ENCODE measurements at regions not wholly inside any gene's neighbourhood (a gene's known extent, or its start where the extent isn't known, plus 50 kb on each side); places are given as distances from the start of the nearest gene placed in this dataset.

DNA sequence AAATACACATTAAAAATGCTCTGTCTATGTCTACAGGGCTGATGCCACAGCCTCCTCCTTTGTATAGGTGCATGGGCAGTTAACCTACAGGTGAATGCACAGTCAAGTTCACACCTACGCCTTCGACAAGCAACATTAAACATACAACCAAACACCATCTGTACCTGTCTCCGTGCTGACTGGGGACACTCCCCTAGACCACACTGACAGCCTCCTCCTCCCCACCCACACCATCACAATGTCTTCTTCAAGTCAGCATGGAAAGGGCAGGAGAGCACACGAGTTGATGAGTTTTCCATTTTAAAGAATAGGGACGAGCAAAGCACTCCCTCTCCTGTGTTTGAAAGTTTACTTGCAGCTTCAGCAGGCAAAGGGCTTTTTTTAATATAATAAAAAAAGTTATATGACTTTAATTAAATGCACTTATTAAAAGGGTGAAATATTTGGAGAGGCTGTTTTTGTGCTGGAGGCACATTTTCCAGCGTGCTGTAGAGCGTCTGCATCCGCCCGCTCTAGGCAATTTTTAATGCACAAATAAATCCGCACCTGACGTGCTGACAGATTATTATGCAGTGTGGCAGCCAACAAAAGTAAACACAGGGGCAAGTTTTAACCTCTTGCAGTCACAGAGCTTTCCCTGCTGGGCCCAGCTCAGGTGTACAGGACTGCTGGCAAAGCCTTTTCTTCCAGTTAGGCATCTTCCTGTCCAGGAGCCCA, 367.9 kb downstream of the SOX9 start:
- DNase-seq (no peak), ATAC-seq (no peak)
- intact Hi-C loops (cut with micrococcal nuclease) = no loop called here

DNA sequence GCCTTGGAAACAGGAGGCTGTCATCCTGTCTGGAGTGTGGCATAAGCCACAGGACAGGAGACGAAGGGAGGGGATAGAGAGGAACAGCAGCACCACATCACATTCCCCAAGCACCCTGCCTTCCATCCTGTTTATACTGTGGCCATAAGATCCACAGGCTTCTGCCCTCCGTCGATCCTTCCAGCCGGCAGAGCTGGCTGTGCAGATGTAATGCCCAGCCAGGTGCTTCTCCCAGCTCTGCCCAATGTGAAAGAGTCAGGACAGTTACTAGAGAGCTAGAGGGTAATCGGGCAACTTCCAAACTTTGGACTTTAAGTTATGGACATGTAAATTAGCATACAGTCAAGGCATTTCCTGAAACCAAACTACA, 368.4 kb downstream of the SOX9 start:
- DNase-seq (no peak), ATAC-seq (no peak)
- intact Hi-C loops (cut with micrococcal nuclease) = no loop called here

DNA sequence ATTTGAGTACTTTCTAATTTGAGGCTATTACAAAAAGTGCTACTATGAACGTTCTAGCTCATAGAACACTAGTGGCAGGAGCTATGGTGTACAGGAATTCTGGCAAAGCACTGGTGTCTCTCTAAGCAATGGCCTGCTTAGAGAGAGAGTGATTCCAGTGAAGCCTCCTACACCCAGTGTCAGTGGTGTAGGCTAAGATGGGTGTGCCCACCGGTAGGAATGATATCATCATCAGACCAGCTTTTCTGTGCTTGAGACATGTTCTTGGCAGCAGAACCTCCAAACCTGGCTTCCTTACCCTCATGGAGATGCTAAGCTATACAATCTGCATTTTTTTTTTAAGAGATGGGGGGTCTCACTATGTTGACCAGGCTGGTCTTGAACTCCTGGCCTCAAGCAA, 370.3 kb downstream of the SOX9 start:
- intact Hi-C loops (cut with micrococcal nuclease) = no loop called here
- ATAC-seq (no peak), DNase-seq (no peak)

DNA sequence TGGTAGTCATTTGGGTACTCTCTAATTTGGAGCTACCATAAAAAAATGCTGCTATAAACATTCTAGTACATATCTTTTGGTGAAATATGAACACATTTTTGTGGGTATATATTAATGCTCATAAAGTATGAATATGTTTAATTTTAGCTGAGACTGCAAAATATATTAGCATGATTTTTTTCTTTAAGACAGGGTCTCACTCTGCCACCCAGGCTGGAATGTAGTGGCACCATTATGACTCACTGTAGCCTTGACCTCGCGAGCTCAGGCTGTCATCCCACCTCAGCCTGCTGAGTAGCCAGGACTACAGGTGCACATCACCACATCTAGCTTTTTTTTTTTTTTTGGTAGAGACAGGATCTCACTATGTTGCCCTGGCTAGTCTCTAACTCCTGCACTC, 371.7 kb downstream of the SOX9 start:
- intact Hi-C loops (cut with micrococcal nuclease) = no loop called here
- DNase-seq (no peak), ATAC-seq (no peak)

DNA sequence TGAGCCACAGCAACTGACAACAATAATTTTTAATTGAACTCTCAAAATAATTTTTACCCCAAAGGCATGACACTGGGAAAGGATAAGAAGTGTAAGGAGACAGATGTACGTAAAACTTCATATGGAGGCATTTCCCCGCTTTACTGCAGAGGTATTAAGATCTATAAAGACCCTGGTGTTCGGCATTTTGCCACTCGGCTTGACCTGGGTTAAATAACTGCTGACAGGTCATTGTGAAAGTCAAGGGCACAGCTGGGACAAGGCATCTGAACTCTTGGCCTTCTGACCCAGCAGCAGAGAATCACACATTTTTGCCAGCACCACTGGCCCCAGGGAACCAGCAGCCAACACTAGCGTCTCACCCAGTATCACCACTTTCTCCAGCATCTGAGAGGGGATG, 372.1 kb downstream of the SOX9 start:
- intact Hi-C loops (cut with micrococcal nuclease) = no loop called here
- DNase-seq (no peak), ATAC-seq (no peak)

DNA sequence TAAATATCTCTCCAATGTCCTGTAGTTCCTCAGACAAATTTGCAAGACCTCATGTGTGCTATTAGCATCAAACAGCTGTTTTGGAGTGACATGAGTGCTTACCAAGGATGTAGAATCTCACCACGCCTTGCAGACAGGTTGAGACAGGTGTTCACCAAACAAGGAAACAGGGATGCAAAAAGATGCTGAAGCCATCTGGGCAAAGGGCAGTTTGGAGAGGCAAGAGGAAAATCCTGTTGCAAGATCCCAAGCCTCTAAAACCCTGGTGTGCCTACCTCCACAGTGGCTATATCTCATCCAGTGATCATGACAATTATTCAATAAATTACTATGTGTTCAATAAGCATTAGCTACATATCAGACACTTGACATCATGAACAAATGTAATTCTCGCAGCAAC, 373.7 kb downstream of the SOX9 start:
- no peak for DNase-seq
- intact Hi-C loops (cut with micrococcal nuclease) = no loop called here
- ATAC-seq = no peak

DNA sequence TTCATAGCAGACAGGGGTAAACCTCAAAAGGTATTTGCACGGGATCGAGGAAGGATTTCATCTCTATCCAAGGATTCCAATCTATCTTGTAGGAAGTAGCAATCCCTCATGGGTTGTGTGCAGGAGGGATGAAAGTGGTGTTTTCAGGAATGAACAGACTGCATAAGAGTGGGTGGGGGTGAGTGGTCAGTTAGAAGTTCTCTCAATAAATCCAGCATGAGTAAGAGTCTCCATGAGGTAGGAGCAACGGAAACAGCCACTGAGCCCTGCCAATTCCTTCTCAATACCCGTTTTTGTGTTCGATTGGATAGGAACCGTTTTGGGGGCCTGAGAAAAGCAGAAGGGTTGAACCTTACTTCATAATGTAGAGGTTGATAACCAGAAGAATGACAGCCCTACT, 375.6 kb downstream of the SOX9 start:
- intact Hi-C loops (cut with micrococcal nuclease) = no loop called here
- ATAC-seq (no peak), DNase-seq (no peak)

DNA sequence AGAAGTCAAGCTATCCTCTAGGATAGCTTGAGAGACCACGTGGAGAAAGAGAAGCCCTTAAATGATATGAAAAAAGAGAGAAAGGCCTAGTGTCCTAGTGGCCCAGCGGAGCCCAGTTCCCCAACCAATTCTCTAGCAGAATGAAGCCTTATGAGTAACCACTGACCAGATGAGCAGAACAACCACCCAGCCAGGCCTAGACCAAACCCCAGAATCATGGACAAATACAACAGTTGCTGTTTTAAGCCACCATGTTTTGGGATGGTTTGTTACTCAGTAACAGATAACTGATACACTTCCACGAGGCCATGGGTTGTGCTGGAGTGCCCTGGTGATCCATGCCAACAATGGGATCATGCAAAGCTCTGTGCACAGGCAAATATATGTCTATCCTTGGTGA, 377.1 kb downstream of the SOX9 start:
- DNase-seq = no peak
- no peak for ATAC-seq
- intact Hi-C loops (cut with micrococcal nuclease) = no loop called here

DNA sequence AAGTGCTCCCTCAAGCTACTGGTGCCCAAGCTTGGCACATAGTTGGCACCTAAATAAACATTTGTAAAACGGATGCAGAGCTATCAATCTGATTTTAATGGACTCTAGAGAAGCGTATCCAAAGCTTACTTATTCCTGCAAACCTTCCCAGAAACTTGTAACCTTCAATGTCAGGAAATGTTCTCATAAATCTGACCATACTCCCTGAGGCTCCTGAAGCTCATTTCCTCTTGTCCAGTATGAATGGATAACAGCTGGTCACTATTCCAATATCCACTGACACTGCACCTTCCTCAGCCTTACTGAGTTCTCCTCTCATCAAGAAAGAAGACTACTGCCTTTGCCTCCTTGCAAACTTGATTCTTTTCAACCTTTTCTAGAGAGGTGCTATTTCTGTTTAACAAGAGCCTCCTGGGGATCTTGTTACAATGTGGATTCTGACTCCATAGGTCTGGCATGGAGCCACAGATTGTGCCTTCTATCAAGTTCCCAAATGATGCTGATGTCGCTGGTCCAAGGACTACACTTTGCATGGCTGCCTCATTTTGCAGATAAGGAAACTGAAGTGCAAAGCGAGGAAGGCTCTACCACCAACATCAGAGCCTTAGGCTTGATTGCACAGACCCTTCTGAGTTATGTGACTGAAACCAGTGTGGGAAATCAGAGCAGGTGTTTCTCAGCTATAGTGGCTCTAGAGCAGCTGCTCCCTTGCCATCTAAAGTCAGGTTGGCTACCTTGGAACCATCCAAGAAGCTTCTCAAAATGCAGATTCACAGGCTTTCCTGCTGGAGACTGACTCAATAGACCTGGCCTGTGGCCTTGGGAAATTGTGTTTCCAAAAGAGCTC, 377.8 kb downstream of the SOX9 start:
- intact Hi-C loops (cut with micrococcal nuclease) = no loop called here
- no peak for ATAC-seq

DNA sequence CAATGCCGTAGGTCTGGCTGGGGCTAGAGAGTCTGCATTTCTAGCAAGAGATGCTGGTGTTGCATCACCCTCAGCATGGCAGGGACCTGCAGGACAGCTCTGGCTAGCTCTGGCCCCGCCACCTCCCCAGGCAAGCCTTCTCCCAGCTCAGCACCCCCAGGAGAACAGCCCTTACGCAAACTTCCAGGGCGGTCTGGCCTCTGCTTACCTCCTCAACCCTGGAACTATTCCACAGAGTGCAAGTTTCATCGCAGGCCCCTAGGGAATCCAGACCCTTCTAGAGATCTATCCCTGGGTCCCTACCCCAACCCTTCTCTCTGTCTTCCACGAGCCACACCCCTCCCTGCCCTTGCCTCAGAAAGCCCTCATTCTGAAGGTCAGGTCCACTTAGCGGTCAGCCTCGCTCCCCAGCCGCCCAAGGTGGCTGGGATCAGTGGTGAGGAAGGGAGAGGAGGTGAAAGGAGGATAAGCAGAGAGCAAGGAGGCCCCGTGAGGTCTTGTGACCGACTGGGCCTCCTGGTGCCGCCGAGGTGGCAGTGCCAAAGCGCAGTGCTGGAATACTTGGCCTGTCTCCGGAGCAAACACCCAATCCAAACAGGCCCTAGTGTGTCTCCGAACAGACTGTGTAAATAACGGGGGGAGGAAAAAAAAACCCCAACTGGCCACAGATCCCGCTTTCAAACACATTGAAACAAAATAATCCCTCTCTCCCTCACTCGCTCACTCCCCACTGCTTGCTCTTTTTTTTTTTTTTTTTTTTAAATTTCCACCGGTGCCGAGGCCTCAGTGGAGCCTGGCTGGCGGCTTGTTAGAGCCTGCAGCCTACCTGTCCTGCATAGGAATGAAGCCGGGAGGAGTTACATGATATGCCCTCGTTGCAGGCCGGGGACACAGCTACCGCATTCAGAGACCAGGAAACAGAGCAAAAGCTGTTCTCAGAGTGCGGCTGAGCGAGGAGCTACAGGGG, 380.9 kb downstream of the SOX9 start:
- DNase-seq (no peak), ATAC-seq (no peak)
- intact Hi-C loops (cut with micrococcal nuclease) = no loop called here

More for the DNA sequence above, 377.8 kb downstream of the SOX9 start:
- no peak for DNase-seq

DNA sequence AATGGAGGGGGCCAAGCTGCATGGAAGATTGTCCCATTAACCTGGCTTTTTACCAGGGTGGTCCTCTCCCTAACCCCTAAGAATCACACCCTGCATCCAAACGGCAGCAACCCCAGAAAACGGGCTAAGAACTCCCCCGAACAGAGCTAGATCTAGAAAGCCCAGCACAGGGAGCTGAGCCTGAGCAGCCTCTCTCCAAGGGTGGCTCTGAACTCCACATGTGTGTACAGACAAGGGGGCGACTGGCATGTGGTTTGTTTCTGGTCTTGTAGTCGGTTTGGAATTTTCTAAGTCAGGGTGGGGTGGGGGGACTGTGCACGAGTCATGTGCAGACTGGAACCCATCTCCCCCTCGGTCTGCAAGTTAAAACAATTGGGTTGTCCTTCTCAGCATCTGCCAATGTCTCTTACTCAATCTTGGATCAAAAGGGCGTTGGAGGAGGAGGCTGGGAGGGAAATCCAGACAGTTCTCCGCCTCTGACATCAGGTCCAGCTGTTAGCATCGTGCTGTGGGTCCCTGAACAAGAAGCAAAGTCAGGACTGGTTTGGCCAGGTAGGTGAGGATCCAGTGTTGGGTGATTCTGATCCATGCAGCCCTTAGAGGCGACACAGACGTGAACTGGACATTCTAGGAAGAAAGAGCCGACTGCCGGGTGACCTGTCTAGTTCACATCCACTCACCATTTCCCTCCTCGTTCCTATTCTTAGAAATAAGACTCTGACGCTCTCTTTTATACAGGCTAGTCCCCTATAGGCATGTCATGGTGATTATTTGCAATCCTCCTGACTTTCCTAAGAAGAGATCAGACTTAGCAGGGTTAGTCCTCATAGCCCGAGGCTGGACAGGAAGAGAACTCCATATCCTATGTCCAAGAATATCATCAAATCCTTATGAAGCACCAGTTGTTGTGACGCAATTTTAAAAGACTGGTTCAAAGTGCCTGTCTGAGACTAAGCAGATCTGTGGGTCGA, 381.8 kb downstream of the SOX9 start:
- ATAC-seq (peak; percentile 81), DNase-seq (no peak)
- intact Hi-C loops (cut with micrococcal nuclease) = no loop called here

DNA sequence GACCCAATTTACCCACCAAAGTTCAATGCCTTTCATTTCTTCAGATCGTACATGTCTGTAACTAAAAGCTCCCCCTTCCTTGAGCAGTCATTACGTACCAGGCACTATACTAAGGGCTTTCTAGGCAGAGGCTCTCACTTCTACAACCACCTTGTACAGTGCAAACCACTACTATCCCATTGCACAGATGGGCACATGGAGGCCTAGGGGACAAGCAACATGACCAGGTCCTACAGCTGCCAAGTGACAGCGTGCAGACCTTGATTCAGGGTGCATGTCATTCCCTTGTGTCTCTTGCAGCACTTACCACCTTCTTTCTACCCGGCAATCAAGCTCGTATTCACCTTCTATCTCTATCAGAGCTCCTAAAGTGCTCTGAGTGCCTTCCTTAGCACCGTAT, 382.7 kb downstream of the SOX9 start:
- DNase-seq (no peak), ATAC-seq (no peak)
- intact Hi-C loops (cut with micrococcal nuclease) = no loop called here

DNA sequence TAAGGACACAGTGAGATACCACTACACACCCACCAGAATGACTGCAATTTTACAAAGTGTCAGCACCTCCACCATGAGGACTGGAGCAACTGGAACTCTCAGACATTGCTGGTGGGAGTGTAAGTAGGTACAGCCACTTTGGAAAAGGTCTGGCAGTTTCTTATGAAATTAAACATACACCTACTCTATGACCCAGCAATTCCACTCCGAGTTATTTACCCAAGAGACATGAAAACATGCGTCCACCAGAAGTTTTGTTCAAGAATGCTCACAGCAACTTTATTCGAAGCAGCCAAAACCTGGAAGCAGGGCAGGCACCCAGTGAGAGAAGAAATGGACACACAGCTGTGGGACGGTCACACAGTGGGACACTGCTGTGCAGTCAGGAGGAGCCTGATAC, 384.0 kb downstream of the SOX9 start:
- intact Hi-C loops (cut with micrococcal nuclease) = no loop called here
- ATAC-seq (no peak), DNase-seq (no peak)

DNA sequence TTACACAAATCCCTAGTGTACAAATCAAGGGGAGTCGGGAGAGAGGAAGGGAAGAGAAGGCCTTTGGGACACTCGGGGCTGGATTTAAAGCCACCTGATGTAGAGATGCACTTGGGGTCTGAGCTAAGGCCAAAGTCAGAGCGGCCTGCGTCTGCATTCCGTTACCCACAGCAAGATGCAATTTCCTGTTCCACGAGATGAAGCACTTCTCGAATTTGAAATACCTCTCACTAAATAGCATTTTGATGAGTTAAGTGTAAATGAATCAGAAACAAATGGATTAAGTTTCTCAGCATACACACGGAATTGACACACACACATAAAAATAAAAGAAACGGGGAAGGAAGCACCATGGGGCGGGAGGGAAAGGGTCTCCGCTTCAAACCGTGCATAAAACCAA, 386.0 kb downstream of the SOX9 start:
- no peak for ATAC-seq
- DNase-seq = no peak
- intact Hi-C loops (cut with micrococcal nuclease) = no loop called here

DNA sequence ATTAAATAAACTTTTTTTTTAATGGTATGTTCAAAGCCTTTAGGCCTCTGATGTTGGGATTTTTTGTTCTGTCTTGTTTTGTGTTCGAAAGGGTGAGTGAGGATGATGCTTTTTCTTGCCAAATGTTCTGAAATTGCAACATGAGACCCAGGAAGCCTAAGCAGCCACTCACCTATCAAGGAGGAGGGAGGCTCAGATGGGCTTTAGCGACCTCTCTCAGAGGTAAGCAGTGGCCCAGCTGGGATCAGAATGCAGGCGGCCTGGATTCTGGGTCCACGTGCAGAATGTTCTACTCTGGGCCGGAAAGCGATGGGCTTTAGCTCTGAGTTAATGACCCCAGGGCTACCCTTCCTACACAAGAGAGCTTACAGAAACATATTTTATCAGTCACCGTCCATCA, 386.6 kb downstream of the SOX9 start:
- no peak for DNase-seq
- intact Hi-C loops (cut with micrococcal nuclease) = no loop called here
- ATAC-seq = no peak

DNA sequence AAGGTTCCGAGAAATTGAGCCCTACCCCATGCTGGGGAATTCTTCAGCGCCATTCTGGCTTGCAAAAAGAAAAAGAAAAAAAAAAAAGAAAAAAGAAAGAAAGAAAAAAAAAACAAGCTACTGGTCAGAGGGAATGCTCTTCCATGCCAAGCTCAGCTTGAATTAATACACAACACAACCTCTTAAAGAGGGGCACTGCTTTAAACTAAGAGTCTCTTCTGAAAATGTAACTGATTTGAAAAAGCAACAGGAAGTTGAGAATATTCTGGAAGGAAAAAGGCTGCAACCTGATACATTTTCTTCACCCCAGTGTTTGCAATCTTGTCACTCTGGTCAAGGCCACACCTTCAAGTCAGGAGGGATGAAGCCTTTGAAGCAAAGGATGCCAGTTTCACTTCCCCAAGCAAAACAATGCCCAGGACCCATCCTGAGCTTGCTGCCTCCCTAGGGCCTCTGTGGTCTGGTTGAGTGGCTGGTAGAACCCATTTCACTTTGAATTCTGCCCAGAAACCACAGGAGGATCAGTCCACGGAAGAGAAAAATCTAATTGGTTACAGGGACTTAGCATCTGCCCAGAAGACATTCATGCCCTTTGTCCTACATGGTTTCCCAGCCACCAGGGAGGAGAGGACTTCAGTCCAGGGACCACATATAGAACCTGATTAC, 389.7 kb downstream of the SOX9 start:
- ATAC-seq (no peak), DNase-seq (no peak)
- intact Hi-C loops (cut with micrococcal nuclease) = no loop called here

DNA sequence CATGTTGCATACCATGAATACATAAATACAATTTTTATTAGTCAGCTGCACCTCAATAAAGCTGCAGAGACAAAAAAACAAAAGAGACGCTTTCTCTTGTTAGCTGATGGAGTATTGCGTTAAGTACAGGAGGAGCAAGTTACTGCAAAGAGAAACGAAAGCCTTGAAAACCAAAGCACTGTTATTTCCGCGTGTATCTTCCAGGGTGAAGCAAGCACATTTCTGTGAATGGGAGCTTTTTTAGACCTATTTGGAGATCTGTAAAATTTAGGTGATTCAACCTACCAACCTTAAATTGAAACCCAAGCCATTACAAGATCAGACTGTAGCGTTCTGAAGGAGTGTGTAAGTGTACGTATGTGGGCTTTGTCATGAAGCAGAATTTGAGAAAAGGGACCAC, 390.4 kb downstream of the SOX9 start:
- ATAC-seq (no peak), DNase-seq (no peak)
- intact Hi-C loops (cut with micrococcal nuclease) = no loop called here

DNA sequence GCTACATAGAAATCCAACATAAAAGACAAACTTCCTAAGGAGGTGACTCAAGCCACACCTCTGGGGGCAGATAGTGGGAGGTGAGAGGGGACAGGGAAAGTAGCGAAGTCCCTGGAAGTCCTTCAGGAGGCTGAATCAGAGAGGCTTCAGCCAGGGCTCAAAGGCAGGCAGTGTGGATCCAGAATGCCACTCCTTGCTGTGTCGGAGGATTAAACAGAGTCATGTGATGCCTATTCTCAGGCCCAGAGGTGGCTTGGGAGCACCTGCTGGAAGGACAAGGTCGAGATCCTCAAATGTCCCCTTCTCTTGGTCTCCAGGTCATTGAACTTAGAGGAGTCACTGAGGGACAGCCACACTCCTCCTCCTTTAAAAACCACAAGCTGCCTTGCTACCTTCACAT, 391.1 kb downstream of the SOX9 start:
- intact Hi-C loops (cut with micrococcal nuclease) = no loop called here
- ATAC-seq = no peak
- no peak for DNase-seq
